Activated CD8-positive, alpha-beta memory T cell treated with anti-CD3 and anti-CD28 coated beads, Interleukin-2, amount 50 U/mL, for 24 hours (primary cell): ENCODE measurements at regions not wholly inside any gene's neighbourhood (a gene's known extent, or its start where the extent isn't known, plus 50 kb on each side); places are given as distances from the start of the nearest gene placed in this dataset.

Source experiments
- DNase-seq: peaks from one replicate; pipeline ENCODE4 v3.0.0-alpha.2; 2020; ENCODE audit errors: extremely low read depth

GRCh38 chr15:66832664-66833063, 130.6 kb downstream of the SMAD6 start:
- no peak for DNase-seq

- DNase-seq, result no peak
Measured at GRCh38 chr15:66833371-66833770, 131.3 kb downstream of the SMAD6 start.

- DNase-seq, result no peak
Measured at GRCh38 chr15:66833803-66834202, 131.8 kb downstream of the SMAD6 start.

DNA sequence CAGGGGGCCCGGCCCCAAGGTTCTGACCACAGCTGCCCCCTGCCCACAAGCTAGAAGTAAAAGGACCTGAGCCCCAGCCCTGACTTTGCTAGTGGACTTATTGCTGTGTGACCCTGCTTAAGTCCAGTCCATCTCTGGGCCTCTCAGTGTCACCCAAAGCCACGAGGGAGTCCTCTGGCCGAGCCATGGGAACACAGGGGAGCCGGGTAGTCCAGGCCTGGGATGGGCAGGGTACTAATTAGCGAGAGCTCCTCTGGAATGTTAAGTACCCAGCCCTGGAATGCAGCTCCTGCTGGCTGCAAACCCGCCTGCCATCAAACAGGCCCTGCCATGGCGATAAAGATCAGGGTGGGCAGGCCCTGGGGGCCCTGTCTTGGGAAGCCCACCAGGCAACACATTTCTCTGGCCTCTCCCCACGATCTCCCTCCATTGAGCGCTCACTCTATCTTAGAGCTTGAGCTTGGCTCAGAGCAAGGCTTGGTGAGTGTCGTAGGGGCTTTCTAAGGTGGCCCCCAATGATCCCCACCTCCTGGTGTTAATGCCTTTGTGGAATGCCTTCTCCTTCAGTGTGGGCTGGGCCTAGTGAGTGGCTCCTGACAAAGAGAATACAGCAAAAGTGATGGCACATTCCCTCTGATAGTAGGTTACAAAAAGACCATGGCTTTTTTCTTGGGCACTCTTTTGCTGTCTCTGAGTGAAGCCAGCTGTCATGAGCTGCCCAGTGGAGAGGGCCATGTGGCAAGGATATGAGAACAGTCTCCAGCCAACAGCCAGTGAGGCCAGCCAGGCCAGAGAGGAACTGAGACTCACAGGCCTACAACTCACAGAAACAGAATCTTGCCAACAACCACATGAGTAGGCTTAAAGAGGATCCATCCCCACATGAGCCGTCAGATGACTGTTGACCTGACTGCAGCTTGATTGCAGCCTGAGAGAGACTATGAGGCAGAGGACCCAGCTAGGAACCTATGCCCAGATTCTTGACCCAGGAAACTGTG, 133.1 kb downstream of the SMAD6 start:
- DNase-seq, result no peak

DNA sequence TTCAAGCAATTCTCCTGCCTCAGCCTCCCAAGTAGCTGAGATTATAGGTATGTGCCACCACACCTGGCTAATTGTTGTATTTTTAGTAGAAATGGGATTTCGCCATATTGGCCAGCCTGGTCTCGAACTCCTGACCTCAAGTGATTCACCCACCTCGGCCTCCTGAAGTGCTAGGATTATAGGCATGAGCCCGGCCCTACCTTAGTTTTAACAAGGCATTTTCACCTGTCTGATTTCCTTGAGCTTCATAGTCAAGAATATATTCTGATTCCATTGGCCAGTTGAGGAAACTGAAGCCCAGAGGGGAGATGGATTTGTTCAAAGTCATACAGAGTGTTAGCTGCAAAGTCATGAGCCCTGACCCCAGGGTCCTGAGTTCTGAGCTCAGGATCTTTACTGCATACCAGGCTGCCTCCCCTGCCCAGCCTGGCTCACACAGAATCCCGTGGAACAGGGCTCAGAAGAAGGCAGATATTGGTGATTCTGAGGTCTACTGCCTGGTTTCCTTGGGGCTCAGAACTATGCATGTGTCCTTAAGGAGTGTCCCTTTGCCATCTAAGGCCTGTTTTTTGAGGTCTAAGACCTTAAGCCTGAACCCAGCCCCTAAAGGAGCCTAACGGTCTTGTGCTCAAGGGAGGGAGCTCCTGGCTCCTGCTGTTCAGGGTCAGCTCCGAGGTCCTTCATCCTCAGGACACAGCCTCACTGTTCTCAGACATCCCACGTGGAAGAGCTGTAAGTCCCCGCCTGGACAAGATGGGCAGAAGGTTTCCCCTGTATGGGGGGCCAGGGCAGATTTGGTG, 134.4 kb downstream of the SMAD6 start:
- DNase-seq, result no peak

DNA sequence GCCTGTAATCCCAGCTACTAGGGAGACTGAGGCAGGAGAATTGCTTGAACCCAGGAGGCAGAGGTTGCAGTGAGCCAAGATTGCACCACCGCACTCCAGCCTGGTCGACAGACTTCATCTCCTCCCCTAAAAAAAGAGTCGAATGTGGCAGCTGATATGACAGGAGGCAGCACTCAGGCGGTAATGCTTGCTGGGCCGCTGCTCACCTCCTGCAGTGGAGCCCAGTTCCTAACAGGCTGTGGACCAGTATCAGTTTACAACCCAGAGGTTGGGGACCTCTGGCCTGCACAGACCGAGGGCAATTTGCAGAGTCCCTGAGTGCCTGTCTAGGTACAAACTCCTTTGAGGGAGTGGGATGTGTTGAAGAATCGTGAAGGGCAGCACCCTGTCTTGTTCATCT, 136.2 kb downstream of the SMAD6 start:
- no peak for DNase-seq

GRCh38 chr15:66838671-66839239, 136.7 kb downstream of the SMAD6 start:
- DNase-seq, result no peak

- DNase-seq, result no peak
Measured at GRCh38 chr15:66839506-66840112, 137.6 kb downstream of the SMAD6 start.

DNA sequence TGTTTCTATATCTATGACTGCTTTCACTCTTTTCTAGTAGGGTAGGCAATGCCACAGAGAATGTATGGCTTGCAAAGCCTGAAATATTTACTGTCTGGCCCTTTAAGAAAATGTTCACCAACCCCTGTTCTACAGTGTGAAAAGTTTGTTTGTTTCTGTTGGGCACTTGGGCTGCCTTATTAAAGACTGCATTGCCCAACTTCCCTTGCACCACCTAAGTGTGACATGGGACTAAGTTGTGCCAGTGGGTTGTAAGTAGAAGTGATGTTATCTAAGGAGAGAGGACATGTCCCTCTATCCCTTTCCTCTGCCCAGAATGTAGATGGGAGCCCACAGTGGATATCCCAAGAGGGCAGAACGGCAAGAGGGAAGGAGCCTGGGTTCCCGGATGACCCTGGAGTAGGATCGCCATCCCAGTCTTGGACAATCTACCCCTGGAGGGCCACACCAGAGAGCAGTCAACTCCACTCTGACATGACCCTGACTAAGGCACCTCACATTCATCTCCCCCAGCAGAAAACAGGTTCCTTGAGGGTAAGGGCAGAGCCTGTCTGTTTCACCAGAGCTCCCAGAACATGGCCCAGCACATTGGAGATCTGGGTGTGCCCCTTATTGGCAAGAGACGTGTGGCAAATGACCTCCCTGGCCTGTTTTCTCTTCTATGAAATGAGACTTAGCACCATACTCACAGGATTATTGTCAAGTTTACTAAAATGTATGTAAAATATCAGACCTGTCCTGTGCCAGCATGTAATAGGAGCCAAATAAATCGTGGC, 138.8 kb downstream of the SMAD6 start:
- DNase-seq, result no peak

DNA sequence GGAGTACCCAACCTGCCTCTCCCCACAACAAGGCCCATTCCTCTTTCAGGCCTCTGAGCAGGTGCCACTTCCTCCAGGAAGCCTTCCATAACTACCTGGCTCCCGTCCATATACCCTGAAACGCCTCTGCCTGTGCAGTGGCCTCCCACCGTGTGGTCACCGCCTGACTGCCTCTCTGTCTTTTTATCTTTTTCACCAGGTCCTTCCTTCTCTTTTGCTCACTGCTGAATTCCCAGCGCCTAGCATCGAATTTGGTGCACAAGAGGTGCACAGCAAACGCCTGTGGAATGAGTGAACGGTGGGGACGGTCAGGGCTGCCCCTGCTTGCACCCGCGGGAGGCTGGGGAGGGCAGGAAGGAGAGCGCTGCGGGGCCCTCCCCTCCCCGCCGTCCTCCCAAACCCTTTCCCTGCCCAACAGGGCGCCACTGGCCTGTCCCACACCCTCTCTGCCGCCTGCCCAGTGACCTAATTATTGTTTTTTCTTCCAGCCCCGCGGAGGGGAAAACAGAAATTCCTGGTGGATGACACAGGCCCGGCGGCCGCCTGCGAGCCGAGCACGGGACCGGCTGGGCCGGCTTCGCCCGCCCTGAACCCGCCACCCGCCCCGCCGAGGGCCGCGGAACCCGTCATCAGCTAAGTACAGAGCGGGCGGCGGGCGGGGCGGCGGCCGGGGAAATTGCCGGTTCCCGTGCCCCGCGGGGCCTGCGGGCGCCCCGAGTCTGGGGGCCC, 140.1 kb downstream of the SMAD6 start:
- no peak for DNase-seq

- no peak for DNase-seq
Measured at GRCh38 chr15:66842710-66843441, 140.8 kb downstream of the SMAD6 start.

- no peak for DNase-seq
Measured at GRCh38 chr15:66843581-66843980, 141.5 kb downstream of the SMAD6 start.

DNA sequence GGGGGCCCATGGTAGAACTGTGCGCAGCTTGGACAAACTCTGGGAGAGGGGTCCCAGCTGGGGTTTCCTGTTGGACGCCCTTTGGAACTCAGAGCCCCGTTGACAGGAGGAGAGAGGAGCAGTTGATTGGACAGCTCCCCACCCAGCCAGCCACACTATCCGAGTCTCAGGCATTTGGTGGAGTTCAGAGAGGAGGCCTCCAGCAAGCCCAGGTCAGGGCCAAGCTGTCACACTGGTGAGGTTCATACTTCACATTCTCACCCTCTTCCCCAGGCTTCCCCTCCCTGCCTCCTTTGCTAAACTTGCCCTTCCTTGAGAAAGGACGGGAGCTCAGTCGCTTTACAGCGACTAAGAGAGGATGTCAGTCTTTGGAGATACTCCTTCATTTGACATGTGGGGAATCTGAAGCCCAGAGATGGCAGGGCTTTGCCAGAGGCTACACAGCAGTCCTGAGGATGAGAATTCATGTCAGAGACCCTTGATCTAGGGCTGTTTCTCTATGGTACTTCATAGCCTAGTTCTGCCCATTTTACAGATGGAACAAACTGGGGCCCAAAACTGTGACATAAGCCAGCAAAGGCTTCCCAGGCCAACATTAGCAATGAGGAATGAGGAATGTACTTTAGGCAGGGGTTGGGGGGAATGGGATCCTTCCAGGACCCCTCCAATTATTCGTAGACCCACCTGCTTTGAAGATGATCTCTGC, 142.2 kb downstream of the SMAD6 start:
- no peak for DNase-seq

GRCh38 chr15:66844747-66845145, 142.7 kb downstream of the SMAD6 start:
- DNase-seq, result no peak

- DNase-seq, result no peak
Measured at GRCh38 chr15:66845266-66845785, 143.3 kb downstream of the SMAD6 start.

DNA sequence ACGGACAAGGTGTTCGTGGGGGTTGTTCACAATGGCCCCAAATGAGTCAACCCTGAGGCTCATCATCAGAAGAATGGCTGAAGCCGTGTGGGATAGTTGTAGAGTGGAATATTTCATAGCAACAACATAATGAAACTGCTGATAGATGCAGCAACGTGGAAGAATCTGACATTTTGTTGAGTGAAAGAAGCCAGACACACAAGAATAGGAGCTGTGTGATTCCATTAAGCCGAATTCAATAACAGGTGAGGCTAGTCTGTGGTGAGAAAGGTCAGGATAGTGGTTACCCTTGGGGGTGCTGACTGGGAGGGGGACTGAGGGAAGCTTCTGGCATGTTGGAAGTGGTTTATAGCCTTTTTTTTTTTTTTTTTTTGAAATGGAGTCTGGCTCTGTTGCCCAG, 144.0 kb downstream of the SMAD6 start:
- no peak for DNase-seq

GRCh38 chr15:66846811-66847210, 144.8 kb downstream of the SMAD6 start:
- no peak for DNase-seq

DNA sequence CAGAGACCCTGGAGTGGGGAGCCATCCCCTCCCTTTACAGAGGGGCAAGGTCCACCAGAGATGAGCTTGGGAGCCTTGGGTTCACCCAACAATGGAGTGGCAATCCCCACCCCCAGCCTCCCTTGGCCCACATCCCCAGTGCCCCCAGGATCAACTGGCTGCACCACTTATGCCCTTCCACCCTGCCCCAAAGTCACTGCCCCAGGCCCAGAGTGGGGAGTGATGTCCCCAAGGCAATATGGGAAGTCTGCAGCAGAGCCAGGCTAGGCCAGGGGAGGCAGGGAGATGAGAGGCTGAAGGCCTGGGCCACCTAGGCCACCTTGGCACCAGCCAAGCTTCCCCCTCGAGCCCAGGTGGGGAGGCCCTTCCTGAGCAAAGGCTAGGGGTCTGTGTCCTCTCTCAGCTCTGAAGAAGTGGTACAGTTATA, 145.5 kb downstream of the SMAD6 start:
- DNase-seq, result no peak

DNA sequence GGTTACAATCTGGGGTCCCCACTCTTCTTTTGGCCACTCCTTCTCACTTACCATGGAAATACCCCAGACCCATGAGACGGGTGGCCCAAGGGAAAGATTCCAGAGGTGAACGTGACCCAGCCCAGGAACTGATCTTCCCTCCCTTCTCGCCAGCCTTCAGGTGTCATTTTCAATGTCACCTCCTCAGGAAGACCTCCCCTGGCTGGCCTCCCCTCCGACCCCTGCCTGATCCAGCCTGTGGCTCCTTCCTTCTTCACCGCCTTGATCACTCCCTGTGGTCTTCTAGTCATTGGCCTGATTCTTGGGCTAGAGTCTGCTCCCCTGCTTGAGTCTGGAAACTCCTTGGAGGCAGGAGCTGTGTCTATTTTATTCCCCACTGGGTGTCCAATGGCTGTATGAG, 146.1 kb downstream of the SMAD6 start:
- no peak for DNase-seq
